ENCODE measurements at regions not wholly inside any gene's neighbourhood (a gene's known extent, or its start where the extent isn't known, plus 50 kb on each side); places are given as distances from the start of the nearest gene placed in this dataset.

- no peak overlapping the region for H3K27ac ChIP-seq (ENCODE audit: low read length)
- H3K4me2 ChIP-seq (ENCODE audit: low read depth, low read length) = no peak overlapping the region
- no peaks in the 10 kb centered on the region for H3K36me3 ChIP-seq (replicated peaks; ENCODE audit: insufficient read depth, low read length)
- H3K9ac ChIP-seq (ENCODE audit: low read length) = no peak overlapping the region
- no peaks in the 10 kb centered on the region for H4K20me1 ChIP-seq (ENCODE audit: insufficient read depth, low read length)
- no peaks in the 10 kb centered on the region for H3K9me3 ChIP-seq (replicated peaks; ENCODE audit: insufficient read depth, low read length)
- H3K9me2 ChIP-seq (replicated peaks; ENCODE audit: insufficient read depth, low read length) = no peaks in the 10 kb centered on the region
- no peak for DNase-seq
- H2AFZ ChIP-seq (ENCODE audit: low read length) = no peak overlapping the region
- no peak for TF ChIP-seq EZH2phosphoT487 (IDR thresholded peaks at IDR 0.05; ENCODE audit: low read length)
- TF ChIP-seq EZH2 (optimal IDR thresholded peaks at IDR 0.05; ENCODE audit: low read depth, low read length) = no peak
- TF ChIP-seq CTCF (IDR thresholded peaks at IDR 0.05; ENCODE audit: low read length) = no peak
- H3K4me3 ChIP-seq (ENCODE audit: low read length) = no peak overlapping the region
- H3K79me2 ChIP-seq (ENCODE audit: low read length) = no peaks in the 10 kb centered on the region
- H3K27me3 ChIP-seq (replicated peaks; ENCODE audit: insufficient read depth, low read length) = no peaks in the 10 kb centered on the region
- no peaks in the 10 kb centered on the region for H3K4me1 ChIP-seq (ENCODE audit: low read length)
- no peaks in the 10 kb centered on the region for H3F3A ChIP-seq (ENCODE audit: insufficient read depth, low read length)
Observed at GRCh38 chr2:81050580-81051095, 746.1 kb upstream of the LRRTM1 start.

GRCh38 chr2:81043681-81044080 is 739.1 kb upstream of the LRRTM1 start:
- Histone ChIP-seq H3K36me3 (replicated peaks; ENCODE audit: insufficient read depth, low read length) (no peaks in the 10 kb centered on the region), H3K9me2 (replicated peaks; ENCODE audit: insufficient read depth, low read length) (no peaks in the 10 kb centered on the region), H3K79me2 (ENCODE audit: low read length) (no peaks in the 10 kb centered on the region), H3K27me3 (replicated peaks; ENCODE audit: insufficient read depth, low read length) (no peaks in the 10 kb centered on the region), H3K4me1 (ENCODE audit: low read length) (no peaks in the 10 kb centered on the region), H3K4me2 (ENCODE audit: low read depth, low read length) (no peak overlapping the region), H2AFZ (ENCODE audit: low read length) (no peak overlapping the region), H3F3A (ENCODE audit: insufficient read depth, low read length) (no peaks in the 10 kb centered on the region), H3K27ac (ENCODE audit: low read length) (no peak overlapping the region), H3K9ac (ENCODE audit: low read length) (no peak overlapping the region), H3K9me3 (replicated peaks; ENCODE audit: insufficient read depth, low read length) (no peaks in the 10 kb centered on the region), H3K4me3 (ENCODE audit: low read length) (no peak overlapping the region), H4K20me1 (ENCODE audit: insufficient read depth, low read length) (no peaks in the 10 kb centered on the region)
- no peak for TF ChIP-seq EZH2 (optimal IDR thresholded peaks at IDR 0.05; ENCODE audit: low read depth, low read length)
- no peak for TF ChIP-seq CTCF (IDR thresholded peaks at IDR 0.05; ENCODE audit: low read length)
- no peak for TF ChIP-seq EZH2phosphoT487 (IDR thresholded peaks at IDR 0.05; ENCODE audit: low read length)
- no peak for DNase-seq

GRCh38 chr2:81007104-81007503 is 702.6 kb upstream of the LRRTM1 start:
- no peaks in the 10 kb centered on the region for H3K36me3 ChIP-seq (replicated peaks; ENCODE audit: insufficient read depth, low read length)
- H3K9me3 ChIP-seq (replicated peaks; ENCODE audit: insufficient read depth, low read length) = no peaks in the 10 kb centered on the region
- no peak overlapping the region for H3K27ac ChIP-seq (ENCODE audit: low read length)
- H3F3A ChIP-seq (ENCODE audit: insufficient read depth, low read length) = no peaks in the 10 kb centered on the region
- H3K4me2 ChIP-seq (ENCODE audit: low read depth, low read length) = no peak overlapping the region
- peak; percentile 17 for DNase-seq
- no peak overlapping the region for H3K9ac ChIP-seq (ENCODE audit: low read length)
- H2AFZ ChIP-seq (ENCODE audit: low read length) = no peak overlapping the region
- no peaks in the 10 kb centered on the region for H4K20me1 ChIP-seq (ENCODE audit: insufficient read depth, low read length)
- no peak overlapping the region for H3K4me3 ChIP-seq (ENCODE audit: low read length)
- no peaks in the 10 kb centered on the region for H3K9me2 ChIP-seq (replicated peaks; ENCODE audit: insufficient read depth, low read length)
- no peaks in the 10 kb centered on the region for H3K79me2 ChIP-seq (ENCODE audit: low read length)
- H3K27me3 ChIP-seq (replicated peaks; ENCODE audit: insufficient read depth, low read length) = no peaks in the 10 kb centered on the region
- H3K4me1 ChIP-seq (ENCODE audit: low read length) = no peaks in the 10 kb centered on the region
- TF ChIP-seq EZH2 (optimal IDR thresholded peaks at IDR 0.05; ENCODE audit: low read depth, low read length) (no peak), CTCF (IDR thresholded peaks at IDR 0.05; ENCODE audit: low read length) (peak; percentile 11; the same call in 1 of the 2 replicates)
